ENCODE measurements at regions not wholly inside any gene's neighbourhood (a gene's known extent, or its start where the extent isn't known, plus 50 kb on each side); places are given as distances from the start of the nearest gene placed in this dataset.

- no peak overlapping the region for H3K27ac Mint-ChIP-seq (ENCODE audit: unreplicated experiment)
- BruUV-seq (replicated peaks): no TSS peak
- no peaks in the 10 kb centered on the region for H3K4me1 ChIP-seq
- H3K4me1 Mint-ChIP-seq (ENCODE audit: low read depth, unreplicated experiment): no peaks in the 10 kb centered on the region
- ChIA-PET CTCF (no interaction called here), POLR2A (no interaction called here)
- no peak overlapping the region for H3K4me3 Mint-ChIP-seq (ENCODE audit: unreplicated experiment)
- no peaks in the 10 kb centered on the region for H3K9me3 ChIP-seq
- no peaks in the 10 kb centered on the region for H3K27me3 ChIP-seq (replicated peaks; ENCODE audit: control insufficient read depth, insufficient read depth, low read length)
- DNase-seq: no peak
- TF ChIP-seq CTCF (IDR thresholded peaks at IDR 0.05; ENCODE audit: insufficient read depth in 1 of 2, low read depth in 1 of 2, low read length in 1 of 2, severe bottlenecking in 1 of 2, unreplicated experiment in 1 of 2): no peak
- peaks cover 8% of the 10 kb centered on the region for H3K9me3 Mint-ChIP-seq (ENCODE audit: unreplicated experiment)
- no peak overlapping the region for H3K4me3 ChIP-seq (ENCODE audit: low read depth, low read length)
- H3K27me3 Mint-ChIP-seq (ENCODE audit: insufficient read depth, unreplicated experiment): peaks cover 5% of the 10 kb centered on the region
- H3K36me3 Mint-ChIP-seq (ENCODE audit: insufficient read depth, unreplicated experiment): no peaks in the 10 kb centered on the region
- no peaks in the 10 kb centered on the region for H3K36me3 ChIP-seq (ENCODE audit: control insufficient read depth, insufficient read depth, low read length)
- intact Hi-C loops (cut with micrococcal nuclease; ENCODE audit: unreplicated experiment): no loop called here
Observed at GRCh38 chr16:8342276-8342675, 248.0 kb downstream of the TMEM114 start.

GRCh38 chr16:8330761-8331160 lies 259.6 kb downstream of the TMEM114 start:
- DNase-seq: no peak
- POLR2A ChIA-PET: no interaction called here
- H3K4me3 Mint-ChIP-seq (ENCODE audit: unreplicated experiment): no peak overlapping the region
- no peaks in the 10 kb centered on the region for H3K36me3 Mint-ChIP-seq (ENCODE audit: insufficient read depth, unreplicated experiment)
- H3K4me1 Mint-ChIP-seq (ENCODE audit: low read depth, unreplicated experiment): no peaks in the 10 kb centered on the region
- no peaks in the 10 kb centered on the region for H3K9me3 ChIP-seq
- intact Hi-C loops (cut with micrococcal nuclease; ENCODE audit: unreplicated experiment): no loop called here
- H3K27me3 Mint-ChIP-seq (ENCODE audit: insufficient read depth, unreplicated experiment): peaks cover 11% of the 10 kb centered on the region
- no peak overlapping the region for H3K4me3 ChIP-seq (ENCODE audit: low read depth, low read length)
- H3K27me3 ChIP-seq (replicated peaks; ENCODE audit: control insufficient read depth, insufficient read depth, low read length): no peaks in the 10 kb centered on the region
- CTCF ChIA-PET: no interaction called here
- H3K36me3 ChIP-seq (ENCODE audit: control insufficient read depth, insufficient read depth, low read length): no peaks in the 10 kb centered on the region
- H3K9me3 Mint-ChIP-seq (ENCODE audit: unreplicated experiment): no peaks in the 10 kb centered on the region
- H3K27ac Mint-ChIP-seq (ENCODE audit: unreplicated experiment): no peak overlapping the region
- BruUV-seq (replicated peaks): no TSS peak
- no peaks in the 10 kb centered on the region for H3K4me1 ChIP-seq
- TF ChIP-seq CTCF (IDR thresholded peaks at IDR 0.05; ENCODE audit: insufficient read depth in 1 of 2, low read depth in 1 of 2, low read length in 1 of 2, severe bottlenecking in 1 of 2, unreplicated experiment in 1 of 2): no peak

GRCh38 chr16:8326232-8326631 lies 264.1 kb downstream of the TMEM114 start:
- CTCF ChIA-PET: no interaction called here
- no peaks in the 10 kb centered on the region for H3K36me3 Mint-ChIP-seq (ENCODE audit: insufficient read depth, unreplicated experiment)
- no peaks in the 10 kb centered on the region for H3K9me3 Mint-ChIP-seq (ENCODE audit: unreplicated experiment)
- no peaks in the 10 kb centered on the region for H3K36me3 ChIP-seq (ENCODE audit: control insufficient read depth, insufficient read depth, low read length)
- POLR2A ChIA-PET: no interaction called here
- H3K4me1 Mint-ChIP-seq (ENCODE audit: low read depth, unreplicated experiment): no peaks in the 10 kb centered on the region
- H3K4me3 ChIP-seq (ENCODE audit: low read depth, low read length): no peak overlapping the region
- DNase-seq: no peak
- intact Hi-C loops (cut with micrococcal nuclease; ENCODE audit: unreplicated experiment): no loop called here
- BruUV-seq (replicated peaks): no TSS peak
- H3K27me3 ChIP-seq (replicated peaks; ENCODE audit: control insufficient read depth, insufficient read depth, low read length): no peaks in the 10 kb centered on the region
- H3K4me3 Mint-ChIP-seq (ENCODE audit: unreplicated experiment): no peak overlapping the region
- TF ChIP-seq CTCF (IDR thresholded peaks at IDR 0.05; ENCODE audit: insufficient read depth in 1 of 2, low read depth in 1 of 2, low read length in 1 of 2, severe bottlenecking in 1 of 2, unreplicated experiment in 1 of 2): no peak
- no peaks in the 10 kb centered on the region for H3K4me1 ChIP-seq
- peaks cover 11% of the 10 kb centered on the region for H3K27me3 Mint-ChIP-seq (ENCODE audit: insufficient read depth, unreplicated experiment)
- no peaks in the 10 kb centered on the region for H3K9me3 ChIP-seq
- H3K27ac Mint-ChIP-seq (ENCODE audit: unreplicated experiment): no peak overlapping the region

Data from Caco-2 (cell line).